ENCODE measurements at regions not wholly inside any gene's neighbourhood (a gene's known extent, or its start where the extent isn't known, plus 50 kb on each side); places are given as distances from the start of the nearest gene placed in this dataset.

DNA sequence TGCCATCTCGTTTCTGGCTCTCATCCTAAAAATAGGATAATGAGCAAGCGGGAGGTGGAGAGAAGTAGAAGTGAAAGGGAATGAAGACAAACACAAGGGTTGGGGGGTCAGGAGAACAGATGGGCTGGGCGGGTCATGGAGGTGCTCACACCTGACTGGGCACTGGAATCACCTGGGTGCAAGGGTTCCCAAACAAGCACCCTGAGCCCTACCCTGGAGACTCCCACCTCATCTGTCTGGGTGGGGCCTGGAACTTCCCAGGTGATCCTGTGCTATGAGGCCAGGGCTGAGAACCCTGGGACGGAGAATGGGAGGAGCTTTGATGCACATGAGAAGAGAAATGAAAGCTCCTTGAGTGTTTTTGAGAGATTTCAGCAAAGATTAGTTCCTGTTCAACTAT, 223.6 kb downstream of the ANKRD60 start:
- intact Hi-C loops (cut with DNase I; ENCODE audit: low total_unique reads) (no loop called here), in situ Hi-C loops (cut with MboI; ENCODE audit: low sequenced_read_pairs in 4 of 4) (no loop called here)
- no peak for TF ChIP-seq POLR2A (IDR thresholded peaks at IDR 0.05)
- TF ChIP-seq, protein P1, sequence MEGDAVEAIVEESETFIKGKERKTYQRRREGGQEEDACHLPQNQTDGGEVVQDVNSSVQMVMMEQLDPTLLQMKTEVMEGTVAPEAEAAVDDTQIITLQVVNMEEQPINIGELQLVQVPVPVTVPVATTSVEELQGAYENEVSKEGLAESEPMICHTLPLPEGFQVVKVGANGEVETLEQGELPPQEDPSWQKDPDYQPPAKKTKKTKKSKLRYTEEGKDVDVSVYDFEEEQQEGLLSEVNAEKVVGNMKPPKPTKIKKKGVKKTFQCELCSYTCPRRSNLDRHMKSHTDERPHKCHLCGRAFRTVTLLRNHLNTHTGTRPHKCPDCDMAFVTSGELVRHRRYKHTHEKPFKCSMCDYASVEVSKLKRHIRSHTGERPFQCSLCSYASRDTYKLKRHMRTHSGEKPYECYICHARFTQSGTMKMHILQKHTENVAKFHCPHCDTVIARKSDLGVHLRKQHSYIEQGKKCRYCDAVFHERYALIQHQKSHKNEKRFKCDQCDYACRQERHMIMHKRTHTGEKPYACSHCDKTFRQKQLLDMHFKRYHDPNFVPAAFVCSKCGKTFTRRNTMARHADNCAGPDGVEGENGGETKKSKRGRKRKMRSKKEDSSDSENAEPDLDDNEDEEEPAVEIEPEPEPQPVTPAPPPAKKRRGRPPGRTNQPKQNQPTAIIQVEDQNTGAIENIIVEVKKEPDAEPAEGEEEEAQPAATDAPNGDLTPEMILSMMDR (IDR thresholded peaks at IDR 0.05 in 4 of 5, conservative IDR thresholded peaks at IDR 0.05 in 1 of 5), result no peak
- Histone ChIP-seq H3K27ac (no peak overlapping the region), H3K4me1 (peaks cover 6 to 13% of the 10 kb centered on the region in 2 donors), H3K27me3 (no peaks in the 10 kb centered on the region), H3K9me3 (no peaks in the 10 kb centered on the region), H3K4me3 (no peak overlapping the region), H3K36me3 (no peaks in the 10 kb centered on the region)
- DNase-seq (no peak), ATAC-seq (no peak)

DNA sequence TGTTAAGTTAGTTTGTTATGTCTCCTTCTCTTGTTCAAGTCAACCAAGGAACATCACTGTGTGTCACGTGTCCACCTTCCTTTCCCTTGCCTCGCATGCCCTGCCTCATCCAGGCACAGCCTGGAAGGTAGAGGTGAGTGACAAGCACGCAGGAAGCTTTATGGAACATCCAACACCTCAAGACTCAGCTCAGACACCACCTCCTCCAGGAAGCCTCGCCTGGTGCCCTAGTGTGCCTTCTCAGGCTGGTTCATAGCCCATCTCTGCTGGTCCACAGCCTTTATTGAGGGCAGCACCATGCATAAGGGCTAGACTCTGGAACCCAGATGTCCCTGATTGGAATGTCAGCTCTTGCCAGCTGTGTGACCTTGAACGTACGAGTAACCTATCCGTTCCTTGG, 224.3 kb downstream of the ANKRD60 start:
- DNase-seq, result no peak
- no peaks in the 10 kb centered on the region for H3K36me3 ChIP-seq
- H3K27ac ChIP-seq, result no peak overlapping the region
- H3K4me3 ChIP-seq, result no peak overlapping the region
- no peaks in the 10 kb centered on the region for H3K27me3 ChIP-seq
- no peaks in the 10 kb centered on the region for H3K9me3 ChIP-seq
- peaks cover 6 to 15% of the 10 kb centered on the region in 2 donors for H3K4me1 ChIP-seq
- TF ChIP-seq, protein P1 (IDR thresholded peaks at IDR 0.05 in 4 of 5, conservative IDR thresholded peaks at IDR 0.05 in 1 of 5), result no peak
- TF ChIP-seq POLR2A (IDR thresholded peaks at IDR 0.05), result no peak
- ATAC-seq, result no peak
- intact Hi-C loops (cut with DNase I; ENCODE audit: low total_unique reads) (no loop called here), in situ Hi-C loops (cut with MboI; ENCODE audit: low sequenced_read_pairs in 4 of 4) (no loop called here)

DNA sequence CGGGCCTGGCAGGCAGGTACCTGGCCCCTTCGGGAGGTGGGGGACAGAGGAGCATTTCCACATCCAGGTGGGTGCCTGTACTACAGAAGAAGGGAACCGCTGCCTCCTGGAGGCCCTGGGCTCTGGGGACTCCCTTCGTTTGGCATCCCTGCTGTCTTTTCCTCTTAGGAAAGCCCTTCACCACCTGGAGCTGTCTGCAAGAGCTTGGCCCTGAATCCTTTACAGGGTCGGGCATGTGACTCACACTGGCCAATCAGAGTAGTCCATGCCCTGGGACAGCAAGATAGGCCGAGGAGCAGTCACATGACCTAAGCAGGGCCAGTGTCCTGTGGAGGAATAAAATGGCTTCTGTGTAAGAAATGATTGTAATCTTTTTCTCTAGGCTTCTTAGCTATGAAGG, 224.9 kb downstream of the ANKRD60 start:
- no peak overlapping the region for H3K27ac ChIP-seq
- no peaks in the 10 kb centered on the region for H3K9me3 ChIP-seq
- peaks cover 6 to 19% of the 10 kb centered on the region in 2 donors for H3K4me1 ChIP-seq
- no peak overlapping the region for H3K4me3 ChIP-seq
- no peaks in the 10 kb centered on the region for H3K36me3 ChIP-seq
- TF ChIP-seq POLR2A (IDR thresholded peaks at IDR 0.05), result no peak
- TF ChIP-seq, protein P1 (IDR thresholded peaks at IDR 0.05 in 4 of 5, conservative IDR thresholded peaks at IDR 0.05 in 1 of 5), result no peak
- ATAC-seq (no peak), DNase-seq (no peak)
- in situ Hi-C loops (cut with MboI; ENCODE audit: low sequenced_read_pairs in 4 of 4), result no loop called here
- H3K27me3 ChIP-seq, result no peaks in the 10 kb centered on the region
- intact Hi-C loops (cut with DNase I; ENCODE audit: low total_unique reads), result no loop called here

DNA sequence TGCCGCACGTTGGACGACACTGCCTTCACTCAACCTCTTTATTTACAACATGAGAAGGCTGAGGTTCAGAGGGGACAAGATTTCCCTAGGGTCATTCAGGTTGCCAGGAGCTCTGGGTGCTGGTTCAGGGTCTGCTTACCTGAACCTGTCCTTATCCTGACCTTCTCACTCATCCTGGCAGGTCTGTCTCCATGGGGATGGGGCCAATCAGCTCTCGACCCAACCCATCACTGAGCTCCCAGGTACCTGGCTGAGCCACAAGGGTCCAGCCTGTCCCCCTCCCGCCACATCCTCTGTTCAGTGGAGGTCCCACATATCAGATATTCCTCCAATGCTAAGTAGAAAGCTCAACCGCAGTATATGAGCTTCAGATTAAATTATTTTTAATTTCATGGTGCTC, 225.6 kb downstream of the ANKRD60 start:
- Histone ChIP-seq H3K4me1 (peaks cover 6 to 19% of the 10 kb centered on the region in 2 donors), H3K9me3 (no peaks in the 10 kb centered on the region), H3K4me3 (no peak overlapping the region), H3K27ac (no peak overlapping the region), H3K36me3 (no peaks in the 10 kb centered on the region), H3K27me3 (no peaks in the 10 kb centered on the region)
- in situ Hi-C loops (cut with MboI; ENCODE audit: low sequenced_read_pairs in 4 of 4), result no loop called here
- intact Hi-C loops (cut with DNase I; ENCODE audit: low total_unique reads), result no loop called here
- no peak for DNase-seq
- TF ChIP-seq, protein P1 (IDR thresholded peaks at IDR 0.05 in 4 of 5, conservative IDR thresholded peaks at IDR 0.05 in 1 of 5), result no peak
- TF ChIP-seq POLR2A (IDR thresholded peaks at IDR 0.05), result no peak
- no peak for ATAC-seq

DNA sequence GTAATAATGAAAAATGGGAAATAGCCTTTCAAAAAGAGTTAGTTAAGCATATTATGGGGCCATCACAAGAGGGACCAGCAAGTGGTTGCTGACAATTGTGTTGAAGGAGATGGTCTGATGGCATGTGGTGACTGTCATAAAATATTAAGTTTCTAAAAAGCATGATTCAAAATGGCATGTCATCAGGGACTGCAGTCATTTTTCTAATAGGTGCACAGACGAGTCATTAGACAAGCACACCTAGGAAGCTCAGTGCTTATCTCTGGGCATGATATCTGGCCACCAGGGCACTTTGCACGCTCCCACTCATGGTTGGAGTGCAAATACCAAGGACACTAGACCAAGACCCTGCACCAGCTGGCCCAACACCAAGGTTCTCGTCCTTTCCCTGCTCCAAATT, 226.5 kb downstream of the ANKRD60 start:
- DNase-seq (no peak), ATAC-seq (no peak)
- Histone ChIP-seq H3K9me3 (no peaks in the 10 kb centered on the region), H3K27me3 (no peaks in the 10 kb centered on the region), H3K27ac (no peak overlapping the region), H3K36me3 (no peaks in the 10 kb centered on the region), H3K4me1 (peaks cover 6 to 19% of the 10 kb centered on the region in 2 donors), H3K4me3 (no peak overlapping the region)
- in situ Hi-C loops (cut with MboI; ENCODE audit: low sequenced_read_pairs in 4 of 4) (no loop called here), intact Hi-C loops (cut with DNase I; ENCODE audit: low total_unique reads) (no loop called here)
- TF ChIP-seq POLR2A (IDR thresholded peaks at IDR 0.05), result no peak
- TF ChIP-seq, protein P1 (IDR thresholded peaks at IDR 0.05 in 4 of 5, conservative IDR thresholded peaks at IDR 0.05 in 1 of 5), result no peak
